ENCODE measurements at regions not wholly inside any gene's neighbourhood (a gene's known extent, or its start where the extent isn't known, plus 50 kb on each side); places are given as distances from the start of the nearest gene placed in this dataset.

DNA sequence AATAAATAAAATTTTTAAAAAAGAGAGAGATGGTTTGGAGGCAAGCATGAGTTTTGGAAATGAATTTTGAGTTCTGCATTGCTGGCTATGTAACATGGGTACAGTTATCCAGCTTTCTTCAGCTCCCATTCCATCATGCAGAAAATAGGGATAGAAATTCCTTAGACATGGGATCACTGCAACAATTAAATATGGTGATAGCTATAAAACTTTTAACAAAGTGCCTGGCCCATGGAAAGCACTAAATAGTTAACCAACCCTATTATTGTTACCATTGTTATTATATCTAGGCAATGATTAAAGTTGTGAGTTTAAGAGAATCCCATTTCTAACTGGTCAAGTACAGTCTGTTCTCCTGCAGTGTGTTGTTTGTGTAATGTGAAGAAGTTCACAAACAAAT, 115.4 kb upstream of the GAS1 start:
- Histone ChIP-seq H3K27ac (peak overlapping the region in 6 of 12 donors; percentile 42 to 75 (median 50)), H3K4me1 (peaks cover 0 to 16% (median 0%) of the 10 kb centered on the region in 12 donors), H3K27me3 (peaks cover 0 to 5% (median 0%) of the 10 kb centered on the region in 9 donors), H3K4me3 (no peak overlapping the region), H3K9me3 (no peaks in the 10 kb centered on the region), H3K36me3 (no peaks in the 10 kb centered on the region)
- ATAC-seq (no peak), DNase-seq (no peak)
- intact Hi-C loops (cut with DNase I): no loop called here
- TF ChIP-seq POLR2A (IDR thresholded peaks at IDR 0.05): no peak
- TF ChIP-seq, protein P1, sequence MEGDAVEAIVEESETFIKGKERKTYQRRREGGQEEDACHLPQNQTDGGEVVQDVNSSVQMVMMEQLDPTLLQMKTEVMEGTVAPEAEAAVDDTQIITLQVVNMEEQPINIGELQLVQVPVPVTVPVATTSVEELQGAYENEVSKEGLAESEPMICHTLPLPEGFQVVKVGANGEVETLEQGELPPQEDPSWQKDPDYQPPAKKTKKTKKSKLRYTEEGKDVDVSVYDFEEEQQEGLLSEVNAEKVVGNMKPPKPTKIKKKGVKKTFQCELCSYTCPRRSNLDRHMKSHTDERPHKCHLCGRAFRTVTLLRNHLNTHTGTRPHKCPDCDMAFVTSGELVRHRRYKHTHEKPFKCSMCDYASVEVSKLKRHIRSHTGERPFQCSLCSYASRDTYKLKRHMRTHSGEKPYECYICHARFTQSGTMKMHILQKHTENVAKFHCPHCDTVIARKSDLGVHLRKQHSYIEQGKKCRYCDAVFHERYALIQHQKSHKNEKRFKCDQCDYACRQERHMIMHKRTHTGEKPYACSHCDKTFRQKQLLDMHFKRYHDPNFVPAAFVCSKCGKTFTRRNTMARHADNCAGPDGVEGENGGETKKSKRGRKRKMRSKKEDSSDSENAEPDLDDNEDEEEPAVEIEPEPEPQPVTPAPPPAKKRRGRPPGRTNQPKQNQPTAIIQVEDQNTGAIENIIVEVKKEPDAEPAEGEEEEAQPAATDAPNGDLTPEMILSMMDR (IDR thresholded peaks at IDR 0.05): no peak

DNA sequence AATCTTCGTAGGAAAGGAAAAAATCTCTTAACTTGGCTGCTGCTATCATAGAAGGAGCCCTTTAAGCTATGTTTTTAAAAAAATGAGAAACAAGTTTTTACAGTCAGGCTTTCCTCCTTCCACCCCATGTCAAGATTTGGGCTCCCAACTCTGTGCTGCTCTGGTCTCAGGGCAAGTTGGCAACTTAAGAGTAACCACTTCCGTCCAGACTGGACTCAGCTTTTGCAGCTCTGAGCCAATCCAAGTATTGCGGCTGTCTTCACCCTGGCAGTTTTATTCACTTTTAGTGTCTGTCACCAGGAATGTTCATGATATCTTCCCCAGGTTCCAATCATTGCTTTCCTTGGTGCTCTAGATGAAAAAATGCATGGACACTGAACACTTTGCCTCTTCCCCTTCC, 115.9 kb upstream of the GAS1 start:
- intact Hi-C loops (cut with DNase I): no loop called here
- 78 to 92% (median 82%) methylated on average over 3 of the region's 3 CpGs for WGBS, 4 donors

DNA sequence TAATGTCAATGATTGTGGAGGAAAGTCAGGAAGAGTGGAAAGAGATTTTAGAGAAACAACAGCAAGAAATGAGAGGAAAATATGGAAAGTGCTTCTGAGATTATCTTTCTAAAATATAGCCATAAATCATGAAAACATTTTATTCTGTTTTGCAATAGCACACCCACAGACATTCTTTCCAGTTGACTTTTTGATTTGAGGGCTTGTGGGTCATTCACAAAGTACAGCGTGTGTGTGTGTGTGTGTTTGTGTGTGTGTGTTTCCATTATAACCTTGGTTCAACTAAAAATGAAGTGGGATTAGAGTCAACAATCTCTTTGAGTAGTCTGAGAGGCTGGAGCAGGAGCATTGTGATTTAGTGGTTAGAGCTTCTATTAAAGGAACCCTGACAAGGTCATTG, 116.6 kb upstream of the GAS1 start:
- H3K27me3 ChIP-seq: peaks cover 0 to 2% (median 0%) of the 10 kb centered on the region in 9 donors
- H3K4me1 ChIP-seq: peaks cover 0 to 16% (median 0%) of the 10 kb centered on the region in 12 donors
- DNase-seq (no peak), ATAC-seq (peak; percentile 57 to 75 (median 60))
- H3K9me3 ChIP-seq: no peaks in the 10 kb centered on the region
- intact Hi-C loops (cut with DNase I): no loop called here
- no peak for TF ChIP-seq POLR2A (IDR thresholded peaks at IDR 0.05)
- TF ChIP-seq, protein P1 (IDR thresholded peaks at IDR 0.05): no peak
- H3K36me3 ChIP-seq: no peaks in the 10 kb centered on the region
- H3K4me3 ChIP-seq: no peak overlapping the region
- peak overlapping the region in 9 of 12 donors; percentile 2 to 75 (median 48) for H3K27ac ChIP-seq
- 51 to 77% (median 62%) methylated on average over 1 of the region's 1 CpG for WGBS, 4 donors

More for the DNA sequence above, 115.9 kb upstream of the GAS1 start:
- peak; percentile 67 to 88 (median 80) for ATAC-seq
- peaks cover 0 to 5% (median 0%) of the 10 kb centered on the region in 9 donors for H3K27me3 ChIP-seq
- TF ChIP-seq POLR2A (IDR thresholded peaks at IDR 0.05): no peak
- TF ChIP-seq, protein P1 (IDR thresholded peaks at IDR 0.05): no peak
- peaks cover 0 to 16% (median 0%) of the 10 kb centered on the region in 12 donors for H3K4me1 ChIP-seq
- no peaks in the 10 kb centered on the region for H3K9me3 ChIP-seq
- DNase-seq: peak in 1 of 5 donors; percentile 27
- H3K27ac ChIP-seq: peak overlapping the region in 9 of 12 donors; percentile 2 to 75 (median 48)
- no peaks in the 10 kb centered on the region for H3K36me3 ChIP-seq
- no peak overlapping the region for H3K4me3 ChIP-seq

DNA sequence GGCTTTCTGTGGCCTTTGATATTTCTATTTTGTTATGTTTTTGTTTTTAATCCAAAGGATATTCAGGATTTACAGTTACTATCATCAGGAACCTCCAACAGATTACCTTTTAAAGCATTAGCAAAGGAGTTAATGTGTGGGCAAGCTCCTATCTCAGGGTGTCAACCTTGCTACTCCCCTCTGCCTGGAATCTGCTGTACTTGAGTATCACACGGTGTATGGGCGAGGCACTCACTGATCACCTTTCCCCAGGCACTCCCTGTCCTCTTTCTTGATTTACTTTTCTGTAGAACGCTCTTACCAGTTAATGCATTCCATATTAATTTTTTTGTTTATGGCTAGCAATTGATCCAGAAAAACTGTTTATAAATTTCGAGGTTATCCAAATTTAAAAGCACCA, 117.0 kb upstream of the GAS1 start:
- no peak for TF ChIP-seq POLR2A (IDR thresholded peaks at IDR 0.05)
- TF ChIP-seq, protein P1 (IDR thresholded peaks at IDR 0.05): no peak
- WGBS, 4 donors: 78 to 86% (median 83%) methylated on average over 4 of the region's 4 CpGs
- H3K27ac ChIP-seq: peak overlapping the region in 4 of 12 donors; percentile 28 to 60 (median 52)

More for the DNA sequence above, 117.0 kb upstream of the GAS1 start:
- ATAC-seq: no peak
- Histone ChIP-seq H3K4me1 (peaks cover 0 to 16% (median 0%) of the 10 kb centered on the region in 12 donors), H3K27me3 (no peaks in the 10 kb centered on the region), H3K9me3 (no peaks in the 10 kb centered on the region), H3K4me3 (no peak overlapping the region), H3K36me3 (no peaks in the 10 kb centered on the region)
- intact Hi-C loops (cut with DNase I): no loop called here
- DNase-seq: no peak

Data from heart left ventricle (tissue), 16 donors.